IMR-90 (cell line): ENCODE measurements at regions not wholly inside any gene's neighbourhood (a gene's known extent, or its start where the extent isn't known, plus 50 kb on each side); places are given as distances from the start of the nearest gene placed in this dataset.

Source experiments
- ATAC-seq: fragments of 200-7000 bp; cut with Tn5 transposase; 2 replicates; pipeline ENCODE4 v1.9.1; 2020; ENCODE audit warnings: low read depth, mild to moderate bottlenecking, moderate library complexity
- BruUV-seq: library from RNA; stranded (reverse); fragments of 400-500 nt; replicated peaks from 2 replicates; lab custom pipeline; 2021; lab: Mats Ljungman, UMichigan
- CTCF ChIA-PET: fragments of 300-600 bp; formaldehyde crosslinking; extraction: SDS; loops from one replicate; lab custom pipeline; 2021; ENCODE audit warnings: antibody characterized with exemption; lab: Yijun Ruan, JAX
- POLR2A ChIA-PET: fragments of 300-600 bp; sonication (Branson Sonifier 250); formaldehyde crosslinking; loops from one replicate; lab custom pipeline; 2022; ENCODE audit warnings: antibody characterized with exemption; ENCODE audit not compliant: unreplicated experiment; lab: Charles Lee
- DNase-seq: peaks from one replicate; pipeline ENCODE4 v3.0.0; 2013
- H2AFZ ChIP-seq: replicated peaks from 2 replicates; pipeline ENCODE3; 2013; ENCODE audit warnings: low read length, mild to moderate bottlenecking; ENCODE audit not compliant: poor library complexity
- H2AK5ac ChIP-seq: 2 replicates; pipeline ENCODE4 v1.6.1; 2013; ENCODE audit warnings: low read depth, low read length, inconsistent platforms
- H2AK9ac ChIP-seq: replicated peaks from 2 replicates; pipeline ENCODE3; 2013; ENCODE audit warnings: mild to moderate bottlenecking, low read depth, low read length, moderate library complexity; ENCODE audit not compliant: poor library complexity
- H2BK120ac ChIP-seq: 2 replicates; pipeline ENCODE4 v1.6.1; 2013; ENCODE audit warnings: low read depth, low read length, inconsistent platforms
- H2BK15ac ChIP-seq: 3 replicates; pipeline ENCODE4 v1.6.1; 2013; ENCODE audit warnings: low read depth, low read length, inconsistent platforms
- H2BK20ac ChIP-seq: 2 replicates; pipeline ENCODE4 v1.6.1; 2013; ENCODE audit warnings: low read depth, mild to moderate bottlenecking, inconsistent platforms, low read length, moderate library complexity
- H2BK5ac ChIP-seq: 2 replicates; pipeline ENCODE4 v1.6.1; 2013; ENCODE audit warnings: mild to moderate bottlenecking, low read depth, low read length, inconsistent platforms; ENCODE audit not compliant: poor library complexity, severe bottlenecking
- H3K14ac ChIP-seq: replicated peaks from 2 replicates; pipeline ENCODE4 v1.6.1; 2013; ENCODE audit warnings: low read depth, low read length, inconsistent platforms
- H3K18ac ChIP-seq: 2 replicates; pipeline ENCODE4 v1.6.1; 2013; ENCODE audit warnings: low read depth, low read length, control low read depth
- H3K23ac ChIP-seq: 2 replicates; pipeline ENCODE4 v1.6.1; 2013; ENCODE audit warnings: low read depth, low read length, inconsistent platforms
- H3K27ac ChIP-seq: 2 replicates; pipeline ENCODE4 v1.5.1; 2013; ENCODE audit warnings: mild to moderate bottlenecking, control low read depth, low read length; ENCODE audit not compliant: insufficient read depth
- H3K27me3 ChIP-seq: 2 replicates; pipeline ENCODE4 v1.6.1; 2013; ENCODE audit warnings: low read length; ENCODE audit not compliant: control insufficient read depth, insufficient read depth
- H3K36me3 ChIP-seq: 2 replicates; pipeline ENCODE4 v1.6.1; 2013; ENCODE audit warnings: low read length, mixed read lengths; ENCODE audit not compliant: control insufficient read depth, insufficient read depth
- H3K4ac ChIP-seq: 2 replicates; pipeline ENCODE4 v1.6.1; 2013; ENCODE audit warnings: low read depth, low read length, inconsistent platforms
- H3K4me1 ChIP-seq: 2 replicates; pipeline ENCODE4 v1.6.1; 2013; ENCODE audit warnings: low read length, mixed read lengths; ENCODE audit not compliant: control insufficient read depth, insufficient read depth
- H3K4me2 ChIP-seq: 2 replicates; pipeline ENCODE4 v1.6.1; 2013; ENCODE audit warnings: low read depth, mild to moderate bottlenecking, control low read depth, low read length, moderate library complexity
- H3K4me3 ChIP-seq: 2 replicates; pipeline ENCODE4 v1.5.1; 2013; ENCODE audit warnings: low read depth, mild to moderate bottlenecking, control low read depth, low read length, moderate library complexity; ENCODE audit not compliant: insufficient read depth
- H3K56ac ChIP-seq: 2 replicates; pipeline ENCODE4 v1.6.1; 2013; ENCODE audit warnings: low read length, inconsistent platforms; ENCODE audit not compliant: insufficient read depth; ENCODE audit errors: extremely low read depth
- H3K79me1 ChIP-seq, 2 experiments: 2 replicates each; pipeline ENCODE4 v1.6.1; 2013; ENCODE audit warnings: low read length in 2 of 2, inconsistent platforms in 1 of 2, low read depth in 1 of 2
- H3K9ac ChIP-seq: 2 replicates; pipeline ENCODE4 v1.6.1; 2013; ENCODE audit warnings: low read depth, low read length, control low read depth
- H3K9me1 ChIP-seq: 2 replicates; pipeline ENCODE4 v1.6.1; 2013; ENCODE audit warnings: low read length, inconsistent platforms; ENCODE audit not compliant: insufficient read depth
- H3K9me3 ChIP-seq: 2 replicates; pipeline ENCODE4 v1.6.1; 2013; ENCODE audit warnings: low read length; ENCODE audit not compliant: control insufficient read depth, insufficient read depth
- H4K20me1 ChIP-seq: 2 replicates; pipeline ENCODE4 v1.6.1; 2013; ENCODE audit warnings: low read length, inconsistent platforms; ENCODE audit not compliant: insufficient read depth
- H4K5ac ChIP-seq: 2 replicates; pipeline ENCODE4 v1.6.1; 2013; ENCODE audit warnings: mild to moderate bottlenecking, low read depth, low read length, control low read depth
- H4K8ac ChIP-seq, 2 experiments: 2 replicates each; pipeline ENCODE4 v1.6.1; 2013; ENCODE audit warnings: low read depth in 2 of 2, low read length in 2 of 2, control low read depth in 1 of 2, inconsistent platforms in 1 of 2
- H4K91ac ChIP-seq: 2 replicates; pipeline ENCODE4 v1.6.1; 2013; ENCODE audit warnings: low read depth, low read length, inconsistent platforms; ENCODE audit not compliant: insufficient read depth
- RAD21 ChIP-seq: IDR thresholded peaks from 2 replicates; pipeline ENCODE4 v1.6.1; 2012; ENCODE audit warnings: low read length, improper control_type of control experiment
- WGBS, 2 experiments: methylation state at CpG; one replicate each; pipeline versions ENCODE4 v1.1.5 to v1.1.7; 2013; ENCODE audit warnings: missing lambda C conversion rate in 2 of 2; ENCODE audit not compliant: insufficient read length in 1 of 2; ENCODE audit errors: extremely low coverage in 2 of 2; 5-methylcytosine and 5-hydroxymethylcytosine counted together
- dilution Hi-C: fragments of 300-500 bp; cut with HindIII; formaldehyde crosslinking; loops from one replicate; pipeline ENCODE4 v1.14.3; 2018; ENCODE audit warnings: low sequenced_read_pairs; ENCODE audit not compliant: unreplicated experiment
- in situ Hi-C: fragments of 300-500 bp; cut with MboI; formaldehyde crosslinking; loops from 3 replicates; pipeline ENCODE4 v1.14.3; 2019; ENCODE audit warnings: low sequenced_read_pairs, inconsistent platforms, mixed read lengths
- intact Hi-C: fragments of 100-400 bp; cut with micrococcal nuclease; formaldehyde crosslinking; loops from 2 replicates; pipeline ENCODE4 v1.10.0; 2022
- TF ChIP-seq, protein P1 (sequence below): fragments of 150-350 bp; IDR thresholded peaks from 2 replicates; pipeline ENCODE4 v1.6.1; 2017; ENCODE audit warnings: mild to moderate bottlenecking, antibody characterized with exemption, low read length, low read depth

DNA sequence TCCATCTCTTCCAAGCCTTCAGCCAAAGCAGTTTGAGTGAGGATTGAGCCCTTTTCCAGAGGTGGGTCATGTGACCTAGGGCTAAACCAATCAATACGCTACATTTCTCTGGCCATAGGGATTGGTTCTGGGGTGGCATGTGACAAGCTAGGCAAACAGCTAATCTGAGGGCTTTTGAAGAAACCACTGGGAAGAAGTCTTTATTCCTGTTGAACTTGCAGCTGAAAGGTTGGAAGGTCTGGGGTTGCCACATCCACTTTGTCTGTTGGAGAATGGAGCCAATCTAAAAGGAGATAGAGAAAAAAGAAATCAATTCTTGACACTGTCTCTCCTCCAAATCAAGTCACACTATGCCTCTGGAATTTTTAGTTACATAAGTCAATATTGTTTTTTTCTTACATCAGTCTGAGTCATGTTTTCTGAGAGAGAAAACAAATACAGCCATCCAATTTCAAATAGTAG, 637.8 kb upstream of the WWC1 start:
- Histone ChIP-seq H2BK120ac (peak overlapping the region; percentile 5; the same call in 1 of the 2 replicates), H3K9ac (no peak overlapping the region), H2AK5ac (peak overlapping the region; percentile 7; the same call in 1 of the 2 replicates), H2BK20ac (peak overlapping the region; percentile 11; the same call in 1 of the 2 replicates), H3K23ac (no peak overlapping the region), H4K91ac (no peak overlapping the region), H3K9me3 (no peaks in the 10 kb centered on the region), H4K20me1 (no peaks in the 10 kb centered on the region), H3K79me1 (no peaks in the 10 kb centered on the region), H3K27me3 (no peaks in the 10 kb centered on the region), H2BK5ac (no peak overlapping the region), H2AFZ (no peak overlapping the region), H3K4me1 (peaks cover 5% of the 10 kb centered on the region), H2AK9ac (no peak overlapping the region), H3K4me3 (no peak overlapping the region), H2BK15ac (no peak overlapping the region), H3K56ac (no peak overlapping the region), H3K14ac (no peak overlapping the region), H3K4me2 (no peak overlapping the region), H4K5ac (no peak overlapping the region; the same call in 1 of the 2 replicates), H3K27ac (no peak overlapping the region), H3K36me3 (no peaks in the 10 kb centered on the region), H3K4ac (0 out of 2 replicates have a peak overlapping the region, but pooled peaks have one; percentile 24), H3K9me1 (no peaks in the 10 kb centered on the region), H4K8ac (peak overlapping the region in 1 of 2 experiments; percentile 11; a peak in 1 of 4 replicates), H3K18ac (peak overlapping the region; percentile 9; the same call in 1 of the 2 replicates)
- BruUV-seq, result no TSS peak
- CTCF ChIA-PET, result interaction anchor here (1.2 kb wide), 1 partner anchor 10 kb away, joined by 3 read pairs; no protein-coding TSS in a partner anchor
- TF ChIP-seq, protein P1, sequence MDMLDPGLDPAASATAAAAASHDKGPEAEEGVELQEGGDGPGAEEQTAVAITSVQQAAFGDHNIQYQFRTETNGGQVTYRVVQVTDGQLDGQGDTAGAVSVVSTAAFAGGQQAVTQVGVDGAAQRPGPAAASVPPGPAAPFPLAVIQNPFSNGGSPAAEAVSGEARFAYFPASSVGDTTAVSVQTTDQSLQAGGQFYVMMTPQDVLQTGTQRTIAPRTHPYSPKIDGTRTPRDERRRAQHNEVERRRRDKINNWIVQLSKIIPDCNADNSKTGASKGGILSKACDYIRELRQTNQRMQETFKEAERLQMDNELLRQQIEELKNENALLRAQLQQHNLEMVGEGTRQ, result peak; percentile 60
- no peak for TF ChIP-seq RAD21
- intact Hi-C loops (no loop called here), dilution Hi-C loops (no loop called here), in situ Hi-C loops (no loop called here)
- POLR2A ChIA-PET, result no interaction called here
- ATAC-seq (no peak; the same call in 1 of the 2 replicates), DNase-seq (peak; percentile 30)
- no CpG with 5 or more reads among the region's 1 CpG for WGBS, 2 experiments
